ENCODE measurements at regions not wholly inside any gene's neighbourhood (a gene's known extent, or its start where the extent isn't known, plus 50 kb on each side); places are given as distances from the start of the nearest gene placed in this dataset.

DNA sequence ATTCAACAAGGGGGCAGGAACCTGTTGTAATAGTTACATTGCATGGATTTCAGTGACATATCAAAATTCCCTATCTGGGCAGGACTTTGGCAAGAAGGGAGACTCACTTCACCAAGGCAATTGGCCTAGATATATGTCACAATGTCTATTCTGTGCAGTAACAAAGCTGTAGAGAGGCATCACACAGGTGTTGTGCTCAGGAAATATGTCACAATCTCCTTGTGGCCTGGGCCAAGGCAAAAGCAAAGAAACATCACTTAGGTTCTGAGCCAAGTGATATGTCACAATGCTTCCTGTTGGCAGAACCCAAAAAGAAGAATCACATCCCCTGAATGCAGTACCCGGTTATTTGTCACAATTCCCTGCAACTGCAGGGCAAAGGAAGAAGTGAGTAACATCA is 1020.9 kb upstream of the AMELY start:
- TF ChIP-seq, protein P1, sequence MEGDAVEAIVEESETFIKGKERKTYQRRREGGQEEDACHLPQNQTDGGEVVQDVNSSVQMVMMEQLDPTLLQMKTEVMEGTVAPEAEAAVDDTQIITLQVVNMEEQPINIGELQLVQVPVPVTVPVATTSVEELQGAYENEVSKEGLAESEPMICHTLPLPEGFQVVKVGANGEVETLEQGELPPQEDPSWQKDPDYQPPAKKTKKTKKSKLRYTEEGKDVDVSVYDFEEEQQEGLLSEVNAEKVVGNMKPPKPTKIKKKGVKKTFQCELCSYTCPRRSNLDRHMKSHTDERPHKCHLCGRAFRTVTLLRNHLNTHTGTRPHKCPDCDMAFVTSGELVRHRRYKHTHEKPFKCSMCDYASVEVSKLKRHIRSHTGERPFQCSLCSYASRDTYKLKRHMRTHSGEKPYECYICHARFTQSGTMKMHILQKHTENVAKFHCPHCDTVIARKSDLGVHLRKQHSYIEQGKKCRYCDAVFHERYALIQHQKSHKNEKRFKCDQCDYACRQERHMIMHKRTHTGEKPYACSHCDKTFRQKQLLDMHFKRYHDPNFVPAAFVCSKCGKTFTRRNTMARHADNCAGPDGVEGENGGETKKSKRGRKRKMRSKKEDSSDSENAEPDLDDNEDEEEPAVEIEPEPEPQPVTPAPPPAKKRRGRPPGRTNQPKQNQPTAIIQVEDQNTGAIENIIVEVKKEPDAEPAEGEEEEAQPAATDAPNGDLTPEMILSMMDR (IDR thresholded peaks at IDR 0.05; ENCODE audit: low read length) = no peak
- TF ChIP-seq EZH2 (IDR thresholded peaks at IDR 0.05; ENCODE audit: borderline replicate concordance, low read length) = no peak
